HFFc6 (cell line): ENCODE measurements at regions not wholly inside any gene's neighbourhood (a gene's known extent, or its start where the extent isn't known, plus 50 kb on each side); places are given as distances from the start of the nearest gene placed in this dataset.

Experiments
- DNase-seq: peaks from one replicate; pipeline ENCODE4 v3.0.0-alpha.2; 2018
- H3K27ac Mint-ChIP-seq: 2 replicates; pipeline ENCODE4 v1.8.0; 2020; ENCODE audit warnings: mild to moderate bottlenecking, mixed read lengths
- H3K27me3 Mint-ChIP-seq: 2 replicates; pipeline ENCODE4 v1.8.0; 2021; ENCODE audit warnings: mild to moderate bottlenecking, moderate library complexity, mixed read lengths; ENCODE audit not compliant: insufficient read depth
- H3K36me3 Mint-ChIP-seq: 2 replicates; pipeline ENCODE4 v1.8.0; 2021; ENCODE audit warnings: low read depth, mixed read lengths
- H3K4me1 Mint-ChIP-seq: 2 replicates; pipeline ENCODE4 v1.8.0; 2020; ENCODE audit warnings: low read depth, mixed read lengths
- H3K4me3 Mint-ChIP-seq: 2 replicates; pipeline ENCODE4 v1.8.0; 2020; ENCODE audit warnings: mild to moderate bottlenecking, moderate library complexity, mixed read lengths
- H3K9me3 Mint-ChIP-seq: 2 replicates; pipeline ENCODE4 v1.8.0; 2020; ENCODE audit warnings: mild to moderate bottlenecking, mixed read lengths
- TF ChIP-seq, protein P1 (sequence below): fragments of 200-600 bp; sonication (generic); IDR thresholded peaks from 2 replicates; pipeline ENCODE4 v1.5.0; 2021; ENCODE audit warnings: antibody characterized with exemption, mild to moderate bottlenecking

DNA sequence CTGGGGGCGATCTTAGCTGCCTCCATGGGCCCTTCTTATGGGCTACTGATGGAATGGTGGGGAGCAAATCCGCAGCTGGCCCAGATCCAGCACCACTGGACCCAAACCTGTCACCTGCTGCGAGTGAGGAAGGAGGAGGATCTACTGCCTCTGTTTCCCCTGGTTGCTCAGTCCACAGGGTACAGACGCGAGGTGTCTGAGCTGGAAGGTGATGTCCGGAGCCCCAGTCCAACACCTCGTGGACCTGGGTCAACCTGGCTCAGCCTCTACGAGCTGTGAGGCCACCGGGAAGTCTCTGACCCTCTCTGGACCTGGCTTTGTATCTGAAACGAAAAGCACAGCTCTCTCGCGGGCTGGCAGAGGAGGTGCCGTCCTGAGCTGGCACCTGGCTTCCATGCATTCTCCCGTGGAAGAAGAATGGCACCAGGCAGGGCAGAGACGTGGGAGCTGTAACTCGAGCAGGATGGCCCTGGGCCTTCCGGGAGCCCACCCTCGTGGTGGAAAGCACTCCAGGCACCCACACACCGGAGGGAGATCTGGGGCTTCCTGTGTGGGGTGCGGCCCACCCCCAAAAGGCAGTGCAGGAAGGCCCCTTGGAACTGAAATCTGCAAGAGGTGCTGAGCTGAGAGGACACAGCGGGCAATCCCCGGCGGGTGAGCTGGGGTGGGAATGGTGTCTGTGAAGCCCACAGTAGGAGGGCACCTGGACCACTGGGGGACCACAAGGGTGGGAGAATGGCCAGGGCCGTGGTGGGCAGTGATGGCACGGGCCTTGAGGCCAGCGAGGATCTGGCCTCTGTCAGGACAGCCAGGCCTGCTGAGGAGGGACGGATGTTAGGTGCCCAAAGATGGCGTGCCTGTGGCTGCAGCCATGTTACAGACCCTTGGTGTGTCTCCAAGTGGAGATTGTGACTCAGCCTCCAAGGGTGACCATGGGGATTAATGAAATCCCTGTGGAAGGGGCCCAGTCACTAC is 133.4 kb downstream of the OLFM1 start:
- peaks cover 9% of the 10 kb centered on the region; the same call in 1 of the 2 replicates for H3K27me3 Mint-ChIP-seq
- DNase-seq, result no peak

DNA sequence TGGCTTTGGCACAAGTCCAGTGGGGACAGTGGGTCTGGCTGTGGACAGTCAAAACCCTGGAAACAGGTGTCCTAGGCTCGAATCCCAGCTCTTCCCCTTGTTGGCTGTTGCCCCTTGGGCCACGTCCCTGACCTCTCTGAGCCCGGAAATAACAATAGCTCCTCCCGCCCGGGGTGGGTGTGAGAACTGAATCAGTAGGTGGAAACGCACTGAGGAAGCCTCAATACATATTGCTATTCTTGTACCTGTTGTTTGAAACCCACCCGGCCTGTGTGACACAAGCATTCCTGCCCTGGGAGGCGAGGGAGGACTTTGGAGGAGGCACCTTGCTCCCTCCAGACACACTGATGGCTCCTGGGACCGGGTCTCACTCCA is 134.1 kb downstream of the OLFM1 start:
- no peak overlapping the region for H3K27ac Mint-ChIP-seq
- TF ChIP-seq, protein P1, sequence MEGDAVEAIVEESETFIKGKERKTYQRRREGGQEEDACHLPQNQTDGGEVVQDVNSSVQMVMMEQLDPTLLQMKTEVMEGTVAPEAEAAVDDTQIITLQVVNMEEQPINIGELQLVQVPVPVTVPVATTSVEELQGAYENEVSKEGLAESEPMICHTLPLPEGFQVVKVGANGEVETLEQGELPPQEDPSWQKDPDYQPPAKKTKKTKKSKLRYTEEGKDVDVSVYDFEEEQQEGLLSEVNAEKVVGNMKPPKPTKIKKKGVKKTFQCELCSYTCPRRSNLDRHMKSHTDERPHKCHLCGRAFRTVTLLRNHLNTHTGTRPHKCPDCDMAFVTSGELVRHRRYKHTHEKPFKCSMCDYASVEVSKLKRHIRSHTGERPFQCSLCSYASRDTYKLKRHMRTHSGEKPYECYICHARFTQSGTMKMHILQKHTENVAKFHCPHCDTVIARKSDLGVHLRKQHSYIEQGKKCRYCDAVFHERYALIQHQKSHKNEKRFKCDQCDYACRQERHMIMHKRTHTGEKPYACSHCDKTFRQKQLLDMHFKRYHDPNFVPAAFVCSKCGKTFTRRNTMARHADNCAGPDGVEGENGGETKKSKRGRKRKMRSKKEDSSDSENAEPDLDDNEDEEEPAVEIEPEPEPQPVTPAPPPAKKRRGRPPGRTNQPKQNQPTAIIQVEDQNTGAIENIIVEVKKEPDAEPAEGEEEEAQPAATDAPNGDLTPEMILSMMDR, result no peak
- no peaks in the 10 kb centered on the region for H3K36me3 Mint-ChIP-seq

More for the DNA sequence above, 133.4 kb downstream of the OLFM1 start:
- Mint-ChIP-seq H3K9me3 (peaks cover 40% of the 10 kb centered on the region), H3K27ac (no peak overlapping the region), H3K36me3 (no peaks in the 10 kb centered on the region), H3K4me1 (no peaks in the 10 kb centered on the region), H3K4me3 (no peak overlapping the region)
- TF ChIP-seq, protein P1, result no peak

DNA sequence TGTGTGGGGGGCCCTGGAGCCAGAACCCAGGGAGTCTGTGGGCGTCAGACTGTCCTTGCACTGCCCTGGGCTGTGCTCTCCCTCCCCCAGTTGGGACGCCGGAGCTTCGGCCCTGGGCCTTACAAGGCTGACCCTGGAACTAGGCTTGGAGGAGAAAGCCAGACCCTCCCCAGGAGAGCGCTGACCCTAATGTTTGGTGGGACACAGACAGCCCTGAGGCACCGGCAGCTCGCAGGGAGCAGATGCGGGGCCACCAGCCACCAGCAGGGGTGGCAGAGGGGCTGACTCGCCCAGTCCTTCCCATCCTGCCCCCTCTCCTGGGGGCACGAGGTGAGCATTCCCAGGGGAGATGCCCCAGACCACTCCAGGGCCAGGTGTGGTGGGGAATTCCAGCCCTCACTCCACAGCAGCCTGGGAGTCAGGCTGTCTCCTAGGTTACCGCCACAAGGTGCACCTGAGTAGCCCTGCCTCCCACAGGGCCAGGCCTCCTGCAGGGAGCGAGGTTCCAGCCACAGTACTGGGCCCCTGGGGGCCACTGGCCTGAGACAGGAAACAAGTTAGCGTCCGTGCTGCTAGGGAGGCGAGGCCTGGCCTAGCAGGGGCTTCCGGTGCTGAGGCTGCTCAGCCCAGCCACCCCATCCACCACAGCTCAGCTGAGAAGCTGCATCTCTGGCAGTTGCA is 134.6 kb downstream of the OLFM1 start:
- no peaks in the 10 kb centered on the region for H3K36me3 Mint-ChIP-seq
- H3K4me1 Mint-ChIP-seq, result no peaks in the 10 kb centered on the region
- no peak overlapping the region for H3K4me3 Mint-ChIP-seq
- H3K27ac Mint-ChIP-seq, result no peak overlapping the region
- DNase-seq, result no peak
- TF ChIP-seq, protein P1, result no peak
- H3K9me3 Mint-ChIP-seq, result peaks cover 34% of the 10 kb centered on the region
- peaks cover 4% of the 10 kb centered on the region; the same call in 1 of the 2 replicates for H3K27me3 Mint-ChIP-seq

More for the DNA sequence above, 134.1 kb downstream of the OLFM1 start:
- Mint-ChIP-seq H3K9me3 (peaks cover 39% of the 10 kb centered on the region), H3K4me1 (no peaks in the 10 kb centered on the region), H3K27me3 (peaks cover 9% of the 10 kb centered on the region; the same call in 1 of the 2 replicates), H3K4me3 (no peak overlapping the region)
- DNase-seq, result no peak

DNA sequence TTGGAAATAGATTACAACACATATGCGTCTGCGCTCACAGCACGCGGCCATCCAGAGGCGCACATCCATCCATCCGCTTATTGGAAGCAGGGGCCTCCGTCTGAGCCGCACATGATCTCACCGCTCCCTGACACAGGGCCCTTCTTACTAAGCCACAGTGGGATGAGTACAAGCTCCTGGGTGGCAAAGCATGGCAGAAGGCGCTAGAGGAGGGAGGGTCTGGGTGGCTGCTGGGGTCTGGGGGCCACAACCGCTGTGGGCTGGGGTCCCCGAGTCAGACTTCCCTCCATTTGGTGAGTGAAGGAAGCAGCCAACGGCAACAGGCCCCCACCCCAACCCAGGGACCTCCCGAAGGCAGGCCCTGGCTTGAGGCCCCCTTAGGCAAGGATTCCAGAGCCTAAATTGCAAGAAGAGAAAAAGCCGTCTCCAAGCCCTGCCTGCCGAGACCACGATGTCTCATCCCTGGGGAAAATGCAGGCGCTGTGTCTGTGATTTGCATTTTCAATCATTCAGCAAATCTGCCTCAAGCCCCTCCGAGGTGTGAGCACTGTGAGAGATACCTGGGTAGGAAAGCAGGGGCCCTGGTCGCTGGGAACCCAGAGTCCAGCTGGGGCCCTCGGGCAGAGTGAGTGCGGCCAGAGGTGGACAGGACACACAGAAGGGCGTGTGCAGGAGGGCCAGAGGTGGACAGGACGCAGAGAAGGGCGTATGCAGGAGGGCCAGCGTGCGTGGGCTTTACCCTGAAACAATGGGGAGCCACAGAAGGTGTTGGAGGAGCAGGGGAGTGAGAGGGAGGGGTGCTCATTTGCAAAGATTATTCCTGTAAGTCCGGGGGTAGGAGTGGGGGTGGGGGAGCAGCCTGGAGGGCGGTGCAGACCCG is 135.7 kb downstream of the OLFM1 start:
- TF ChIP-seq, protein P1, result no peak

DNA sequence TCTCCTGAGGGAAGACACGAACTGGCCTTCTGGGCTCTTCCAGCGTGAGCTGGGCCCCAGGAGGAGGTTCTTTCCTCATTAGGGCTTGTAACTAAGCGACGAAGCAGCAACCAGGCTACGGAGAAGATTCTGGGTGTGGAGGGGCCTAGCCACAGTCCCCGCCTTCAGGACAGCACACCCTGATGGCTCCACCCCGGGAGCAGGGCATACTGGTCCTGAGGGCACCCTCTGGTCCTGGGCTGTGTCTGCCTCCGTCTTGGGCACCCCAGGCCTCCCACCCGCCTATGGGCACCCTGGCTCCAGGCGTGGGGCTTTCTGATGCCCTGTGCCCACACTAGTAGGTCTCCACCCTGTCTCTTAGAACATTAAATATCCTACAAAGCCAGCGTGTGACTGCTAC is 136.4 kb downstream of the OLFM1 start:
- H3K27me3 Mint-ChIP-seq, result peaks cover 4% of the 10 kb centered on the region; the same call in 1 of the 2 replicates
- TF ChIP-seq, protein P1, result no peak
- no peaks in the 10 kb centered on the region for H3K36me3 Mint-ChIP-seq
- no peak overlapping the region for H3K27ac Mint-ChIP-seq
- H3K4me3 Mint-ChIP-seq, result no peak overlapping the region
- H3K9me3 Mint-ChIP-seq, result peaks cover 29% of the 10 kb centered on the region
- no peak for DNase-seq
- no peaks in the 10 kb centered on the region for H3K4me1 Mint-ChIP-seq

More for the DNA sequence above, 135.7 kb downstream of the OLFM1 start:
- no peak overlapping the region for H3K4me3 Mint-ChIP-seq
- H3K27me3 Mint-ChIP-seq, result peaks cover 4% of the 10 kb centered on the region; the same call in 1 of the 2 replicates
- H3K4me1 Mint-ChIP-seq, result no peaks in the 10 kb centered on the region
- H3K9me3 Mint-ChIP-seq, result peaks cover 31% of the 10 kb centered on the region
- no peak for DNase-seq
- H3K27ac Mint-ChIP-seq, result no peak overlapping the region
- no peaks in the 10 kb centered on the region for H3K36me3 Mint-ChIP-seq
